Esophagus muscularis mucosa (tissue), 4 donors: ENCODE measurements at regions not wholly inside any gene's neighbourhood (a gene's known extent, or its start where the extent isn't known, plus 50 kb on each side); places are given as distances from the start of the nearest gene placed in this dataset.

Source experiments
- DNase-seq: peaks from one replicate; pipeline ENCODE4 v3.0.0-alpha.2; 2017; ENCODE audit errors: extremely low spot score
- H3K27ac ChIP-seq, 4 donors: fragments of 200-600 bp; sonication (generic); replicated peaks in 1 of 4; 1 replicate in 3 of 4; 2 replicates in 1 of 4; pipeline ENCODE4 v1.5.1; 2016 to 2019; ENCODE audit warnings: mild to moderate bottlenecking in 1 of 4
- H3K27me3 ChIP-seq, 4 donors: fragments of 200-600 bp; sonication (generic); one replicate each; pipeline versions ENCODE4 v1.5.1 to v1.6.0; 2016 to 2019
- H3K36me3 ChIP-seq, 4 donors: fragments of 200-600 bp; sonication (generic); one replicate each; pipeline ENCODE4 v1.5.1; 2016 to 2019
- H3K4me1 ChIP-seq, 4 donors: fragments of 200-600 bp; sonication (generic); one replicate each; pipeline ENCODE4 v1.5.1; 2016 to 2019
- H3K4me3 ChIP-seq, 4 donors: fragments of 200-600 bp; sonication (generic); 1 replicate in 2 of 4; 2 replicates in 2 of 4; pipeline ENCODE4 v1.5.1; 2016 to 2019; ENCODE audit warnings: mild to moderate bottlenecking in 4 of 4, moderate library complexity in 1 of 4
- H3K9me3 ChIP-seq, 4 donors: fragments of 200-600 bp; sonication (generic); 1 replicate in 3 of 4; 2 replicates in 1 of 4; pipeline ENCODE4 v1.5.1; 2016 to 2019
- CTCF ChIP-seq, 3 experiments: fragments of 200-600 bp in 2 of 3; fragments of 450-650 bp in 1 of 3; sonication (generic) in 2 of 3; IDR thresholded peaks; one replicate each; pipeline ENCODE4 v1.5.1; 2017 to 2019; ENCODE audit warnings: antibody characterized with exemption in 3 of 3, mild to moderate bottlenecking in 2 of 3, moderate library complexity in 1 of 3
- EP300 ChIP-seq: sonication (generic); formaldehyde crosslinking; IDR thresholded peaks from one replicate; pipeline ENCODE4 v1.6.1; 2017; ENCODE audit warnings: antibody characterized with exemption
- POLR2A ChIP-seq: fragments of 450-650 bp; IDR thresholded peaks from one replicate; pipeline ENCODE4 v1.6.1; 2017; ENCODE audit warnings: antibody characterized with exemption, moderate library complexity, mild to moderate bottlenecking, low read depth
- POLR2AphosphoS5 ChIP-seq, 2 donors: sonication (generic); formaldehyde crosslinking; IDR thresholded peaks; one replicate each; pipeline ENCODE4 v1.6.1; 2017; ENCODE audit warnings: antibody characterized with exemption in 2 of 2
- WGBS: methylation state at CpG from one replicate; pipeline ENCODE4 v1.1.5; 2018; 5-methylcytosine and 5-hydroxymethylcytosine counted together
- intact Hi-C: fragments of 100-400 bp; cut with DNase I; formaldehyde crosslinking; loops from one replicate; pipeline ENCODE4 v1.15.1; 2023

DNA sequence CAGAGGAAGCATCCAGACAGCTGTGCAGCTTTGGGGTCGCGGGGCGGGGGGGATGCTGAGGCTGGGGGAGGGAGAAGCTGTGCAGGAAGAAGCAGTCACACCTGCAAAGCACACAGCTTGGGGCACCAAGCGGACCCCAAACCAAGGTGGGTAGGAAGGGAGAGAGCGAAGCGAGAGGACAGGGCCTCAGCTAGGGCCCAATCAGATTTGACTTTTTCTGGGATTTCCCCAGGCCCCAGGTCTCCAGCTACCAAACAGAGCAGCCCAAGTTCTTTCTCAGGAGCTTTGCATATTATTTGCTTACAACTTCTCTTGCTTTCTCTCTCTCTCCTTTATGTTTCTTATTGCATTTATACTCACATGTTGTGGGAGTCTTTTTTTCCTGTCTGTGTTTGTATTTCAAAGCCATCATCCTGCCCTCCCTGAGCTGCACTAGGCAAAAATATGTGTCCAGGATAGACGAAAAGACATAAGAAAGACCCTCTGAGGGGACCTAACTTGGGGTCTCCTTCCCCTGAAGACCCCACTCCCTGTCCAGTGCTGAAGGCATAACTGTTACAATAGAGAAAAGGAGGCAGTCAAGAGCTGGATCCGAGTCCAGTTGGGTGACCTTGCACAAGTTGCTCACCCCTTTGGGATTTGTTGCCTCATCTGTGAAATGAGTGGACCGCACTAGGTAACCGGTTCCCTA lies 50.6 kb upstream of the SMNDC1 start:
- Histone ChIP-seq H3K27me3 (no peaks in the 10 kb centered on the region), H3K9me3 (no peaks in the 10 kb centered on the region), H3K36me3 (no peaks in the 10 kb centered on the region), H3K4me3 (no peak overlapping the region), H3K4me1 (peaks cover 16 to 49% (median 44%) of the 10 kb centered on the region in 4 donors), H3K27ac (no peak overlapping the region)
- no peak for DNase-seq
- no peak for TF ChIP-seq POLR2A
- TF ChIP-seq CTCF (IDR thresholded peaks at IDR 0.05), result no peak
- TF ChIP-seq EP300, result no peak
- TF ChIP-seq POLR2AphosphoS5 (IDR thresholded peaks at IDR 0.05), result no peak
- intact Hi-C loops, result loop anchor here (5.0 kb wide), 2 partner anchors 57 to 142 kb away; partner anchors contain the start of gene DUSP5
- 94% methylated on average over 10 of the region's 10 CpGs for WGBS

DNA sequence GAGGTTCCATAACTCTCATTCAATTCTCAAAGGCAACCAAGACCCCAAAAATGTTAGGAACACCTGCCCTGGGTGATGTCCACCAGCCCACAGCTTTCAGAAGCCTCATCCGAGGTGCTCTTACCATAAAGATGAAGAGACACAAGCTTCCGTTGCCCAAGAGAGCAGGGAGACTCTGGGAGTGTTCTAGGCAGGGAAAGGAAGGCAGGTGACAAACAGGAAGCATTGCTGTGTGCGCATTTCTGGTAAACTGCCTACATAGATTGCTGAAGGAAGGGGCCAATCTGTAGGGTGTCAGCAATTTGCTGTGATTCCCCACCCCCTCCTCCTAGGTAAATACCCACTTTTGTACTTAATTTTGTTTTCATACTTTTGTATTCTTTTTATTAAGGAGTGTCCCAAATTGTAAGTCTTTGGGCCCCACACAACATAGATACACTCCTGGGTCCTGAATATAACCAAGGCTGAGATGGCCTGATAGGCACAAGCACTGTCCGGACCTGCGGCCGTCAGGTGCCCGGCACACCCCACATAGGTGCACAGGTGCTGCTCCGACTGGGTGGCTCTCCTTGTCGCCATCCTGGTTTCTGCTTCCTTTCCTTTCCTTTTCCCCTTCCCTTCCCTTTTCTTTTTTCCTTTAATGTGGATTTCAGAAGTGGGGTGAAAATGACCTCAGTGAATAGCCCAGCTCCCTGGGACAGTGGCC lies 51.4 kb upstream of the SMNDC1 start:
- no peak for DNase-seq
- H3K9me3 ChIP-seq, result no peaks in the 10 kb centered on the region
- H3K27me3 ChIP-seq, result no peaks in the 10 kb centered on the region
- no peaks in the 10 kb centered on the region for H3K36me3 ChIP-seq
- intact Hi-C loops, result loop anchor here (5.0 kb wide), 2 partner anchors 56 to 141 kb away; partner anchors contain the start of gene DUSP5
- no peak overlapping the region for H3K27ac ChIP-seq
- H3K4me3 ChIP-seq, result peak overlapping the region in 1 of 4 donors; percentile 17
- WGBS, result 87% methylated on average over 9 of the region's 9 CpGs
- peaks cover 16 to 49% (median 44%) of the 10 kb centered on the region in 4 donors for H3K4me1 ChIP-seq
- TF ChIP-seq CTCF (IDR thresholded peaks at IDR 0.05) (no peak), POLR2AphosphoS5 (IDR thresholded peaks at IDR 0.05) (no peak), POLR2A (no peak), EP300 (no peak)

GRCh38 chr10:110356628-110357245 lies 52.0 kb upstream of the SMNDC1 start:
- peak overlapping the region in 2 of 4 donors; percentile 27 to 52 for H3K27ac ChIP-seq
- DNase-seq, result no peak
- H3K4me3 ChIP-seq, result peak overlapping the region in 3 of 4 donors; percentile 13 to 20 (median 17)
- H3K4me1 ChIP-seq, result peaks cover 16 to 49% (median 44%) of the 10 kb centered on the region in 4 donors
- H3K27me3 ChIP-seq, result no peaks in the 10 kb centered on the region
- H3K36me3 ChIP-seq, result no peaks in the 10 kb centered on the region
- TF ChIP-seq POLR2AphosphoS5 (IDR thresholded peaks at IDR 0.05), result peak; percentile 8 to 45
- TF ChIP-seq CTCF (IDR thresholded peaks at IDR 0.05), result no peak
- H3K9me3 ChIP-seq, result no peaks in the 10 kb centered on the region
- intact Hi-C loops, result loop anchor here (5.0 kb wide), 2 partner anchors 56 to 141 kb away; partner anchors contain the start of gene DUSP5
- 68% methylated on average over 19 of the region's 19 CpGs for WGBS

DNA sequence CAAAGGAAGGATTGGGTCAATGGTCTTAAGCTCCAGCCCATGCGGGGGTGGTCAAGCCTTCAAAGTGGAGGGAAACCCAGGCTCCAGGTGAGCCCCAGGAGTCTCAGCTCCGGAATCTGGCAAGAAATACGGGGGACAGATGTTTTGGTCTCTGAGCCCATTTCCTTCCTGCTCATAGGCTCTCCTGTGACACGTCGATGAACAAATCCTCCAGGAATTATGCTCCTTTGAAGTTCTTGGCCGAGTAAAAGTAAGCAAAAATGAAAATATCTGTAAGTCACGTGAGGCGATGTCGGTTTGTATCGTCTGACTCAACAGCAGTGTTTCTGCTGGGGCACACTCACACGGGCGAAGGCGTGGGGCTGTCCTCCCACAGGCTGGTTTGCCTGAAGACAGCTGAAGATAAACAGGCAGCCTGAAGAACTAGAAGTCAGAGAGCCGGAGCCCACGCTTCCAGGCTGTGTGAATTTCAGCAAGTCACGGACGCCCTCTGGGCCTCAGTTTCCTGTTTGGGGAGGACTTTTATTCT lies 52.6 kb upstream of the SMNDC1 start:
- Histone ChIP-seq H3K9me3 (no peaks in the 10 kb centered on the region), H3K27ac (peak overlapping the region in 1 of 4 donors; percentile 52), H3K4me3 (peak overlapping the region in 1 of 4 donors; percentile 20), H3K36me3 (no peaks in the 10 kb centered on the region), H3K27me3 (no peaks in the 10 kb centered on the region), H3K4me1 (peaks cover 16 to 49% (median 44%) of the 10 kb centered on the region in 4 donors)
- TF ChIP-seq POLR2AphosphoS5 (IDR thresholded peaks at IDR 0.05) (peak; percentile 25 to 61), EP300 (no peak)
- WGBS, result 40% methylated on average over 17 of the region's 17 CpGs
- intact Hi-C loops, result loop anchor here (5.0 kb wide), 2 partner anchors 55 to 140 kb away; partner anchors contain the start of gene DUSP5
- DNase-seq, result no peak
